Stimulated activated CD4-positive, alpha-beta T cell treated with anti-CD3 and anti-CD28 coated beads, Interleukin-2, amount 100 ng/mL, for 48 hours (primary cell): ENCODE measurements at regions not wholly inside any gene's neighbourhood (a gene's known extent, or its start where the extent isn't known, plus 50 kb on each side); places are given as distances from the start of the nearest gene placed in this dataset.

Source experiments
- DNase-seq, 2 donors: peaks; one replicate each; pipeline ENCODE4 v3.0.0-alpha.2; 2020

- no peak for DNase-seq
Observed at GRCh38 chr4:73001885-73002284, 67.6 kb downstream of the COX18 start.

GRCh38 chr4:72997409-72997808, 72.1 kb downstream of the COX18 start:
- no peak for DNase-seq

- DNase-seq, result no peak
Observed at GRCh38 chr4:72994670-72995069, 74.8 kb downstream of the COX18 start.

- DNase-seq, result no peak
Observed at GRCh38 chr4:72993876-72994275, 75.6 kb downstream of the COX18 start.

- DNase-seq, result no peak
Observed at GRCh38 chr4:72991873-72992272, 77.6 kb downstream of the COX18 start.

- DNase-seq, result no peak
Observed at GRCh38 chr4:72987741-72988729, 81.5 kb downstream of the COX18 start.

- no peak for DNase-seq
Observed at GRCh38 chr4:72984351-72984750, 85.2 kb downstream of the COX18 start.

- DNase-seq, result no peak
Observed at GRCh38 chr4:72983709-72984108, 85.8 kb downstream of the COX18 start.

GRCh38 chr4:72977936-72978485, 91.5 kb downstream of the COX18 start:
- no peak for DNase-seq

- DNase-seq, result no peak
Observed at GRCh38 chr4:72975488-72975784, 94.1 kb downstream of the COX18 start.

GRCh38 chr4:72974694-72975487, 94.6 kb downstream of the COX18 start:
- no peak for DNase-seq

- DNase-seq, result no peak
Observed at GRCh38 chr4:72971572-72971971, 97.9 kb downstream of the COX18 start.

GRCh38 chr4:72970756-72971155, 98.8 kb downstream of the COX18 start:
- DNase-seq, result no peak

- no peak for DNase-seq
Observed at GRCh38 chr4:72969976-72970375, 99.5 kb downstream of the COX18 start.

GRCh38 chr4:72966652-72967051, 102.9 kb downstream of the COX18 start:
- no peak for DNase-seq

- DNase-seq, result no peak
Observed at GRCh38 chr4:72959411-72959810, 110.1 kb downstream of the COX18 start.

GRCh38 chr4:72954811-72955210, 114.7 kb downstream of the COX18 start:
- DNase-seq, result no peak

- no peak for DNase-seq
Observed at GRCh38 chr4:72953571-72953970, 115.9 kb downstream of the COX18 start.

GRCh38 chr4:72951628-72952027, 117.9 kb downstream of the COX18 start:
- DNase-seq, result no peak

- DNase-seq, result no peak
Observed at GRCh38 chr4:72951147-72951546, 118.4 kb downstream of the COX18 start.

GRCh38 chr4:72948080-72948479, 121.4 kb downstream of the COX18 start:
- DNase-seq, result no peak

GRCh38 chr4:72945719-72946336, 123.7 kb downstream of the COX18 start:
- no peak for DNase-seq

GRCh38 chr4:72942565-72942964, 127.0 kb downstream of the COX18 start:
- DNase-seq, result no peak
